OCI-LY1 (cell line): ENCODE measurements at regions not wholly inside any gene's neighbourhood (a gene's known extent, or its start where the extent isn't known, plus 50 kb on each side); places are given as distances from the start of the nearest gene placed in this dataset.

Experiments used
- CTCF ChIP-seq: fragments of 200-600 bp; sonication (generic), shearing (Covaris generic); IDR thresholded peaks from 2 replicates; pipeline ENCODE4 v1.5.1; 2017; ENCODE audit warnings: mild to moderate bottlenecking, antibody characterized with exemption, low read length, moderate library complexity, mixed read lengths
- EZH2 ChIP-seq: fragments of 200-600 bp; sonication (generic), shearing (Covaris generic); IDR thresholded peaks from 2 replicates; pipeline ENCODE4 v1.8.0; 2017; ENCODE audit warnings: borderline replicate concordance, mixed run types, mild to moderate bottlenecking, antibody characterized with exemption, low read length, moderate library complexity, mixed read lengths

GRCh38 chr12:81819991-81820633 is 61.0 kb upstream of the PPFIA2 start:
- no peak for TF ChIP-seq EZH2
- TF ChIP-seq CTCF = no peak
